Astrocyte (in vitro differentiated cells and primary cell): ENCODE measurements at regions not wholly inside any gene's neighbourhood (a gene's known extent, or its start where the extent isn't known, plus 50 kb on each side); places are given as distances from the start of the nearest gene placed in this dataset.

Experiments used
- EZH2 ChIP-seq: IDR thresholded peaks from 2 replicates; pipeline ENCODE4 v1.6.1; 2012; ENCODE audit warnings: mild to moderate bottlenecking, low read length, inconsistent platforms; ENCODE audit not compliant: insufficient read depth
- TF ChIP-seq, protein P1 (sequence below): IDR thresholded peaks from 2 replicates; pipeline ENCODE4 v1.5.1; 2011; ENCODE audit warnings: low read depth, mild to moderate bottlenecking, inconsistent platforms, low read length, moderate library complexity; ENCODE audit not compliant: insufficient read depth

DNA sequence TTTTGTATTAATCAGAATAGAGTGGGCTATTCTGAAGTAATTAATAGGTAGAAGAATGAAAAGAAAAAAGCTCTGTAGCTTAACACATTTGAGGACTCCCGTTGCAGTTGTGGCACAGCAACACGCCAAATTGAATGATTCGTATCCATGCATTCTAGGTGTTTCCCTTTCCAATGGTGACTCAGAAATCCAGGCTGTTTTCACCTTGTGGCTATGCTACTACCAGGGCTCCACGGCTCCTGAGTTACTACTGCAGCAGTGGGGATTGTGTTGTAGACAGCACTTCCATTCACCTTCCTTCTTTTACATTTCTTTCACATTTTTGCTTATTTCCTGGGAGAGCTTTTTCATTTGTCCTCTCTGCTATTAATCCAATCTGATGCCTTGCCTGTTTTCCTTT lies 1616.4 kb downstream of the CDH8 start:
- TF ChIP-seq, protein P1, sequence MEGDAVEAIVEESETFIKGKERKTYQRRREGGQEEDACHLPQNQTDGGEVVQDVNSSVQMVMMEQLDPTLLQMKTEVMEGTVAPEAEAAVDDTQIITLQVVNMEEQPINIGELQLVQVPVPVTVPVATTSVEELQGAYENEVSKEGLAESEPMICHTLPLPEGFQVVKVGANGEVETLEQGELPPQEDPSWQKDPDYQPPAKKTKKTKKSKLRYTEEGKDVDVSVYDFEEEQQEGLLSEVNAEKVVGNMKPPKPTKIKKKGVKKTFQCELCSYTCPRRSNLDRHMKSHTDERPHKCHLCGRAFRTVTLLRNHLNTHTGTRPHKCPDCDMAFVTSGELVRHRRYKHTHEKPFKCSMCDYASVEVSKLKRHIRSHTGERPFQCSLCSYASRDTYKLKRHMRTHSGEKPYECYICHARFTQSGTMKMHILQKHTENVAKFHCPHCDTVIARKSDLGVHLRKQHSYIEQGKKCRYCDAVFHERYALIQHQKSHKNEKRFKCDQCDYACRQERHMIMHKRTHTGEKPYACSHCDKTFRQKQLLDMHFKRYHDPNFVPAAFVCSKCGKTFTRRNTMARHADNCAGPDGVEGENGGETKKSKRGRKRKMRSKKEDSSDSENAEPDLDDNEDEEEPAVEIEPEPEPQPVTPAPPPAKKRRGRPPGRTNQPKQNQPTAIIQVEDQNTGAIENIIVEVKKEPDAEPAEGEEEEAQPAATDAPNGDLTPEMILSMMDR, result no peak
- no peak for TF ChIP-seq EZH2
